22Rv1 (cell line): ENCODE measurements at regions not wholly inside any gene's neighbourhood (a gene's known extent, or its start where the extent isn't known, plus 50 kb on each side); places are given as distances from the start of the nearest gene placed in this dataset.
A peak's percentile ranks its signal among the peaks of the same experiment; 100 is the strongest.

Experiments
- H3K27ac ChIP-seq: fragments of 450-650 bp; 2 replicates; pipeline ENCODE4 v1.5.1; 2017
- ZFX ChIP-seq: fragments of 450-650 bp; IDR thresholded peaks from 2 replicates; pipeline ENCODE4 v1.6.1; 2017; ENCODE audit warnings: antibody characterized with exemption, borderline replicate concordance
- TF ChIP-seq, protein P1 (sequence below): fragments of 450-650 bp; IDR thresholded peaks from 2 replicates; pipeline ENCODE4 v1.5.1; 2017; ENCODE audit warnings: mild to moderate bottlenecking

DNA sequence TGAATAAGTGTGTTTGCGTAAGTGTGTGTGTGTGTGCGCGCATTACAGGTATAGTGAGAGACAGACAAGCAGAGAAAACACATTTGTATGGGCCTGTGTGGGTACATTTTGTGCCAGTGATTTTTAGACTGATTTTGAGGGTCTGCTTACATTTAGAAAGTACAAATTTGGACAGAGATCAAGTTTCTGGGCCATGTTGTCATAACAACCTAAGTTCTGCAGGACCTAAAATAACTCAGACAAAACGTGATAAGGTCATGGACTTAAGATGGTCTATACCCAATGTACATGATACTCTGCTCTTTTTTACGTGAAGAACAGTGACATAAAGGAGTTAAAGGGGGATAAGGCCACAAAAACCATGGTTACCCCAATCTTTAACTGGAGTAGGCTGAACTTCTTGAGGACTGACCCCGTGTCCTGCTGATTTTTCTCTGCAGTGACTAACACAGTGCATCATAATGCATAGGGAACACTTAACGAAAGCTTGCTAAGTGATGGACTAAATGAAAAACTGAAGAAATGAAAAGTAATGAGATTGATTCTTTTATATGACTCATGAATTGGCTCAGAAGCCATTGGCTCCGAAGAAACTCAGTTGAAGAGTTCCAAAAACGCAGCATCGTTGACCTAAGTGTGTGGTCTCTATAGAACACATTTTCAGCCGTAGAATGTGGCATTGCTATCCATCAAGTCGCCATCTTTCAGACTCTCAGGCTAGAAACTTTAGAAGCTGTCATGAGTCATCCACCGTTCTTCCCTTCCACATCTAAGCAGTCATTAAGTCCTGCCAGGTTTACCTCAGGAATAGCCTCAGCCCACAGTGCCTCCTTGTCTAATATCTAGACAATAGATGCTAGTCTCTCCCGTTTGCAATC is 61.6 kb upstream of the NCOA1 start:
- no peak overlapping the region for H3K27ac ChIP-seq
- TF ChIP-seq ZFX: no peak
- TF ChIP-seq, protein P1, sequence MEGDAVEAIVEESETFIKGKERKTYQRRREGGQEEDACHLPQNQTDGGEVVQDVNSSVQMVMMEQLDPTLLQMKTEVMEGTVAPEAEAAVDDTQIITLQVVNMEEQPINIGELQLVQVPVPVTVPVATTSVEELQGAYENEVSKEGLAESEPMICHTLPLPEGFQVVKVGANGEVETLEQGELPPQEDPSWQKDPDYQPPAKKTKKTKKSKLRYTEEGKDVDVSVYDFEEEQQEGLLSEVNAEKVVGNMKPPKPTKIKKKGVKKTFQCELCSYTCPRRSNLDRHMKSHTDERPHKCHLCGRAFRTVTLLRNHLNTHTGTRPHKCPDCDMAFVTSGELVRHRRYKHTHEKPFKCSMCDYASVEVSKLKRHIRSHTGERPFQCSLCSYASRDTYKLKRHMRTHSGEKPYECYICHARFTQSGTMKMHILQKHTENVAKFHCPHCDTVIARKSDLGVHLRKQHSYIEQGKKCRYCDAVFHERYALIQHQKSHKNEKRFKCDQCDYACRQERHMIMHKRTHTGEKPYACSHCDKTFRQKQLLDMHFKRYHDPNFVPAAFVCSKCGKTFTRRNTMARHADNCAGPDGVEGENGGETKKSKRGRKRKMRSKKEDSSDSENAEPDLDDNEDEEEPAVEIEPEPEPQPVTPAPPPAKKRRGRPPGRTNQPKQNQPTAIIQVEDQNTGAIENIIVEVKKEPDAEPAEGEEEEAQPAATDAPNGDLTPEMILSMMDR: no peak

DNA sequence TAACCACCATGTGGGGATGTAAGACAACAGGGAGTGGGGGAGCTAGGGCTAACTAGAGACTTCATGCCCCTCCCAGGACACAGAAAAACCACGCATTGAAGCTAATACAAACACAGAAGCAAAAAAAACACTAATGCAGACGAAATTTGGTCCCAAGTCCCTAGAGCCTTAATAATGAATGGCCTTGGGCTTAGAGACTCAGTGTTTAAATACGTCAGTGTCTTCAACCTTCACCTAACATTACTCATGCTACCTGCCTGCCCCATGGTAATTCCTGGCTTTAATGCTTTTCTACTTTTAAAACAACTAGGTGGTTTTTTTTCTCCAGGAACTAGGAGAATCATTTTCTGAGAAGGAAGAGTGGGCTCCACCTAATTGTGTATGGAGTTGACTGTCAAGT is 64.1 kb upstream of the ITSN2 start:
- no peak overlapping the region for H3K27ac ChIP-seq
- TF ChIP-seq, protein P1: no peak
- TF ChIP-seq ZFX: no peak

DNA sequence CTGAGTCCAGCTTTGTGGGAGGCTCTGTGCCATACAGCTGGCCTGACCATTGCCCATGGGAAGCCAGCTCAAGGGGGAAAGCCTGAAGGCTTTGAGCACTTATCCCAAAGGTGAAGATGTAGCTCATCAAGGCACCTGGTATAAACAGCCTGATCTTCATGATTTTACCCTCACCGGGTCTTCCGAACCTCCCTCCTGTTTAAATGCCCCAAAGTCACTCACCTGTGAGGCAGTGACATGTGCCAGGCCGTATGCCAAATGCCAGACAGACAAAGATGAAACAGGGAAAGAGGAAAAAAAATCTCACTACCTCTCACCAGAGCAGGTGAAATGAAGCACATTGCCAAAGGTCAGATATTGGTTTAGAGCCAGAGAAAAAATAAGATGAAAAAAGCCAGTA is 62.8 kb upstream of the ITSN2 start:
- H3K27ac ChIP-seq: no peak overlapping the region
- no peak for TF ChIP-seq ZFX
- TF ChIP-seq, protein P1: no peak

DNA sequence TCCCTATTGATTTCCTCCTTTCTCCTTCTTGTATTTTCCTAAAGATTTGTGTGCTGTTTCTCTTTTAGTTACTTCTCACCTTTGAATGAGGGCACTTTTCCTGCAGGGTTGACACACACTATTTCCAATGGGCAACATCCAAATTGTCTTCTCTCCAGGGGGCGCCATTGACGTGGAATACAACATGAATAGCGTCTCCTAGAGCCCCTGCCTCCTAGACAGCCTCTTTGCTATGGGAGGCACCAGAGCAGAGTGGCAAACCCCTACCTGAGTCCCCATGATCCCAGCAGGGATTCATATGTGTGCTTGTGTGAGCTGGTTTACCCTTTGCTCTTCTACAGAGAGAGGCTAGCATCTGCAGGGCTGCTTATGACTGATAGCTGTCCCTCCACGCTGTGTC is 61.3 kb upstream of the ITSN2 start:
- TF ChIP-seq, protein P1: peak; percentile 70
- no peak for TF ChIP-seq ZFX
- H3K27ac ChIP-seq: no peak overlapping the region

DNA sequence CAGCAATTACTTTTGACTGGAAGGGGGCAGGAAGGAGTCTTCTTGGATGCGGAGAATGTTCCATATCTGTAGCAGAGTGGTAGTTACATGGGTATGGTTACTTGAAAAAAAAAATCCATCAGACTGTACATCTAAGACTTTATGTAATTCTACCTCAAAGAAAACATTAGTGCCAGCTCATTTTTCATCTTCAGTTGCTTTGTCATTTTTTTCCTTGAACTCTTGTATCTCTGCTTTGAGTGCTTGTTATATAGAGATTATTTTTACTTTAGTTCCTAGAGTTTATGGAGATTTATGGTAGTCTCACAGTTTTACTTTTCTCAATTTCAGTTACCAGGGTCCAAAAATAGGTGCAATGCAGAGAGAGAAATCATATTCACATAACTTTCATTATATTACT is 60.0 kb upstream of the ITSN2 start:
- no peak overlapping the region for H3K27ac ChIP-seq
- TF ChIP-seq, protein P1: no peak
- TF ChIP-seq ZFX: no peak

DNA sequence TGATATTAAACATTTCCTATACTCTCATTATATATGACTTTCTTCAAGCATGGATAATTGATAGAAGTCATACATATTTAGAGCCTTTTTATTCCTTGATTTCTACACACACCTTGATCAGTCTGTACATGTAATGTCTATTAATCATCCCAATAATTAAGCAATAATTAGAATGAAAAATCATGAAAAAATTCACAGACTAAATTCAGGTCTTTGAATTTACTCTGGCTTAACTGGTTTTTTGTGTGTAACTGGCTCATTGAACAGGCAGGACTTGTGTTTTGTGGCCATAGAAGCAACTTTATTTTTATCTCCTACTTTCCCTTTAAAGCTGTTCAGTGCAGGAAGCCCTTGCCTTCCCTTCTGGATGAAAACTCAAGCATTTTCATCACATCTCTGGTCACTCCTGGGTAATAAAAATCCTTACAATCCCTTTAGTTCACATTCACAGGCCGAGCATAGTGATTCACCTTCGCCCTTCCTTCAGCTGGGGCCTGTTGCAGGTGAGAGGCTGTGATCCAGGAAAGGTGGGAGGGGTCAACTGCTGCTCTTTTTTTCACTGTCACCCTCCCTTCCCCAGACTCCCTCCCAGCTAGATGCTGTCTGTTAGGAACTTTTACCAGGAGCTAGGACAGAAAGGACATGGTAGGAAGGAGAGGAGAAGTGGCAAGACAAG is 58.0 kb upstream of the ITSN2 start:
- TF ChIP-seq, protein P1: no peak
- no peak for TF ChIP-seq ZFX
- H3K27ac ChIP-seq: no peak overlapping the region

DNA sequence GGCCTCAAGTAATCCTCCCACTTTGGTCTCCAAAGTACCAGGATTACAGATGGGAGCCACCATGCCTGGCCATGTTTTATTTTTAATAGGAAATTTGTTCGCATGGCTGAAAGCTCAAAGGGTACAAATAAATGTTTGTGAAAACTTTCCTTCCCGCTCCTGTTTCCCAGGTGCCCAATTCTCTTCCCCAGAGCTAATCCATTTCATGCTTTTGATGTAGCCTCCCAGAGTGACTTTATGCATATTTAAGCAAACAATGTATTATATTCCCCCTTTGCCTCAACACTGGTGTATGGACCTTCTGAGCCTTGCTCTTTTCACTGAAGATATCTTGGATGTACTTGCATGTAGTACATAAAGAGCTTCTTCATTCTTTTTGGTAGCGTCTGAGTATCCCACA is 52.5 kb upstream of the ITSN2 start:
- TF ChIP-seq ZFX: no peak
- TF ChIP-seq, protein P1: no peak
- no peak overlapping the region for H3K27ac ChIP-seq
